GM10248 (cell line): ENCODE measurements at regions not wholly inside any gene's neighbourhood (a gene's known extent, or its start where the extent isn't known, plus 50 kb on each side); places are given as distances from the start of the nearest gene placed in this dataset.

Source experiments
- CTCF ChIA-PET: fragments of 300-600 bp; sonication (Branson Sonifier 250); formaldehyde crosslinking; extraction: SDS; loops from one replicate; lab custom pipeline; 2021; ENCODE audit warnings: antibody characterized with exemption; lab: Yijun Ruan, JAX
- POLR2A ChIA-PET: fragments of 350-650 bp; sonication (Branson Sonifier 250); formaldehyde crosslinking; extraction: SDS; loops from one replicate; lab custom pipeline; 2020; ENCODE audit warnings: antibody characterized with exemption; lab: Yijun Ruan, JAX
- DNase-seq: peaks from one replicate; pipeline ENCODE4 v3.0.0; 2012; ENCODE audit errors: extremely low spot score
- CTCF ChIP-seq: IDR thresholded peaks from 2 replicates; pipeline ENCODE4 v1.5.1; 2012; ENCODE audit warnings: mild to moderate bottlenecking, low read depth; ENCODE audit errors: extremely low read depth, missing control alignments, control extremely low read depth

GRCh38 chr16:60304066-60304465 lies 1570.0 kb upstream of the GOT2 start:
- CTCF ChIA-PET = interaction anchor here (2.0 kb wide), 1 partner anchor 51 kb away, joined by 4 read pairs; no protein-coding TSS in a partner anchor
- no peak for DNase-seq

GRCh38 chr16:60302676-60303075 lies 1568.6 kb upstream of the GOT2 start:
- CTCF ChIA-PET = interaction anchor here (2.0 kb wide), 1 partner anchor 50 kb away, joined by 4 read pairs; no protein-coding TSS in a partner anchor
- no peak for TF ChIP-seq CTCF
- POLR2A ChIA-PET = no interaction called here
- DNase-seq = no peak

More at GRCh38 chr16:60304066-60304465, 1570.0 kb upstream of the GOT2 start:
- POLR2A ChIA-PET = no interaction called here
- no peak for TF ChIP-seq CTCF

GRCh38 chr16:60302261-60302660 lies 1568.1 kb upstream of the GOT2 start:
- TF ChIP-seq CTCF = no peak
- POLR2A ChIA-PET = no interaction called here
- no peak for DNase-seq
- CTCF ChIA-PET = interaction anchor here (2.0 kb wide), 1 partner anchor 49 kb away, joined by 4 read pairs; no protein-coding TSS in a partner anchor

GRCh38 chr16:60299241-60299776 lies 1565.2 kb upstream of the GOT2 start:
- DNase-seq = no peak
- ChIA-PET CTCF (no interaction called here), POLR2A (no interaction called here)
- TF ChIP-seq CTCF = no peak

- no peak for TF ChIP-seq CTCF
- CTCF ChIA-PET = no interaction called here
- DNase-seq = no peak
- POLR2A ChIA-PET = no interaction called here
Measured at GRCh38 chr16:60295451-60295850, 1561.3 kb upstream of the GOT2 start.

- CTCF ChIA-PET = no interaction called here
- TF ChIP-seq CTCF = no peak
- DNase-seq = no peak
- POLR2A ChIA-PET = no interaction called here
Measured at GRCh38 chr16:60285794-60286193, 1551.7 kb upstream of the GOT2 start.
